CD4-positive, alpha-beta T cell treated with Interleukin-17A for 4 hours (primary cell): ENCODE measurements at regions not wholly inside any gene's neighbourhood (a gene's known extent, or its start where the extent isn't known, plus 50 kb on each side); places are given as distances from the start of the nearest gene placed in this dataset.

Source experiments
- DNase-seq: peaks from one replicate; pipeline ENCODE4 v3.0.0-alpha.2; 2020; ENCODE audit warnings: mixed read lengths

- no peak for DNase-seq
These were observed 470.7 kb downstream of the CDK5RAP2 start for GRCh38 chr9:120109242-120109641.

DNA sequence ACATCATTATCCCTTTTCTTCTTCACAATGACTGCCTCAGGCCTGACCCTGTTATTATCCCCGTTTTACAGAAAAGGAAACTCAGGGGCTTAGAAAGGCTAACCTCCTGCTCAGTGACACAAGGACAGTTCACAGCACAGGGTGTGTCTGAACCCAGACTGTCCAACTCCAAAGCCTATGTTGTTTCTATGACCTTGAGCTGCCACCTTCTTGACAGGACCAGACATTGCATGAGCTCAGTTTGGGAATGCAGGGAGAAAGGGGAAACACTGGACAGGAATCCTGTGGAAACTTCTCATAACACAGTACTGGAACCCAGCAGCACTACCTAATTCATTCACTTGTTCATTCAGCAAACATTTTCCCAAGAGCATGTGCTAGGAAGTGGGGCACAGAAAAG, 472.8 kb downstream of the CDK5RAP2 start:
- DNase-seq, result no peak

DNA sequence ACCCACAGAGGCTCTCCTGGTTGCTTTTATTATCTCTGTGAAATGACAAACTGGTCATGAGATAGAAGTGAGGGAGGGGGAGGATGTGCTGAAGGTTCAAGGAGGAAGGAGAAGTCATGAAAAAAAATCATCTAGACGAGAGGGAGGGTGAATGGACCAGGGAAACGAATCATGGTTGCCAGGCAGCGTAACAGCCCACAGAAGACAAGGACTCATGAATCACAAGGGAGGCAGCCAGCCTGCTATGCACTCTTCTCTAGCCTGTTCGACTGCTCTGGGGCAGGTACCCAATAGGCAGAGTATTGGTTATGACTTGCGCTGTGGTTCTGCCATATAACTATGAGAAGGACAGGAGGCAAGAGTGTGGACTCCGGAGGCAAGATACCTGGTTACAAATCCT, 475.2 kb downstream of the CDK5RAP2 start:
- no peak for DNase-seq

GRCh38 chr9:120100595-120100994, 479.4 kb downstream of the CDK5RAP2 start:
- DNase-seq, result no peak

DNA sequence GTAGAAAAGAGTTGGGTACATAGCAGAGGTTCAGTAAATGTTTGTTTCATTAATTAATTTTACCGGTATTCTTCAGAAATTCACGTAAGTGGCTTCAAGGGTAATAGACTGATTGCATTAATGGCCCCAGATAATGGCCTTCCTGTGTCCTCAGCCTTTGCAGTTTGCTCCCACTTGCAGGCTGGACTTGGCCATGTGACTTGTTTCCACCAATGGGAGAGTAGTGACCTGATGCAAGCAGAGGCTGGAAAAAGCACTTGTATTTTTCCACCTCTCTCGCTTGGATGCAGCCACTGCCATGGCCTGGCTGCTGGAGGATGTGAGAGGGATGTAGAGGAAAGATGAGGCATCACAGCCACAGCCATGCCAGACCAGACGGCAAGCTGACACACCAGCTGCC, 480.9 kb downstream of the CDK5RAP2 start:
- DNase-seq, result no peak

- DNase-seq, result no peak
These were observed 481.4 kb downstream of the CDK5RAP2 start for GRCh38 chr9:120098584-120098983.

DNA sequence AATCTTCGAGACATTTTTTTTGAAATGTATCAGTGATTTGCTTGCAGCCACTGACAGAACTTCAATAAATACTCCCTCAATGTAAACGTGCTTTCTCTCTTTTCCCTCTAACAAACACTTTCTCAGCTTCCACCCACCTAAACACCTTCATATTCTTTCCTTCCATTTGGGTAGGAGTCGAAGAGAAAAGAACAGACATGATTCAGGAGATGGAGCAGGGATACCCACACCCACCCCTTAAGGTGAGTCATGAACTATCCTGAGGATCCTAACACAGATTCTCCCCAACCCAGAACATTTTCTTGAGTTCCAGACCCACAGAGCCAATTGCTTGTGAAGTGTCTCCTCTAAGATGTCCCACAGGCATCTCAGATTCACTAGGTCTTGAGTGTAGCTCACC, 488.8 kb downstream of the CDK5RAP2 start:
- no peak for DNase-seq

DNA sequence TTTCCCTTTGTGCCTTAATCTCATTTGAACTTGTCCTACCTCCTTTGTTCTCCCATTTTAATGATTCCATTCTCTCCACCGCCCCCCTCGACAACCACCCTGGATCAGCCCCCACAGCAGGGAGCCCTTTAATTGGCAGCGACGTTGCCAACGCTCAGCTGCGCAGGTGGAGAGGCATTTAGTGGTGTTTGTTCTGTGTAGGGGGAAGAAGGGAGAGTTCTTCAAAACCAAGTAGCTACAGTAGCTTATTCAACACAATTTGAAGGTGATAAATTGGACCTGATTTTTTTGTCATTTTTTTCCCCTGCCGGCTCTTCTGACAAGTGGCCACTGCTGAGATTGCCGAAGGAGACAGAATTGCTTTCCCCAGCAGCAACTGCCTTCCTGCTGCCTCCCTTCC, 499.1 kb downstream of the CDK5RAP2 start:
- no peak for DNase-seq

DNA sequence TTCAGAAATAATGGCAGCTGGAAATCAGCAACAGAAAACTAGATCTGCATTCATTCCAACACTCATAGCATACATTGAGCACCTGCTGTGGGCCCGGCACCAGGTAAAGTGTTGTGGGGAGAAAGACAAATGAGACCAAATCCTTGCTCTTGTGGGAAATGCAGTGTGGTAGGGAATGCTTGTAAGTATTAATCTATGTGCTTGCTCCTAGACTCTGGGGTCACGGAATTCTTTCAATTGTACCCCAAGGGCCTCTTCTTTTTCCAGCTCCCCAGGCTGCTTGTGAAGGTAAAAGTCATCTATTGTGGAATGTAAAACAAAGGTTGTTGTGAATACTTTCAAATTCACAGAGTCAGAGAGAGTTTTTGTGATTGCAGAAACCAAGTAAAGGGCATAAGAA, 501.9 kb downstream of the CDK5RAP2 start:
- DNase-seq, result no peak

DNA sequence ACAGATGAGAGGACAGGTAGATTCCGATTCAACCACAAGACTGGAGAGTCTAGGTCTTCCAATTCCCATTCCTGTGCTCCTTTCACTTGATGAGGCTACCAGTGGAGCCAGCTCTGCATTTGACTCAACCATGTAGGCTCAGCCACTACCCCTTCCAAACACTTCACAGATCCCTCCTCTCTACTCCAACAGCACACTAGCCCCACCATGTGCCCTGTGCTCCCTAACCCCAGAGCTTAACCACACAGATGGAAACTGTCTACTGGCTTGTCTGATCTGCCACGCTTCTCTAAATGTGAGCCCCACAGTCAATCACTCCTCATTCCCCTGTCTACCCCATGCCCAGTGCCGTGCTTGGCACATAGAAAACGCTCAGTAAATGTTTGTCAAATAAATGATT, 508.2 kb downstream of the CDK5RAP2 start:
- no peak for DNase-seq

DNA sequence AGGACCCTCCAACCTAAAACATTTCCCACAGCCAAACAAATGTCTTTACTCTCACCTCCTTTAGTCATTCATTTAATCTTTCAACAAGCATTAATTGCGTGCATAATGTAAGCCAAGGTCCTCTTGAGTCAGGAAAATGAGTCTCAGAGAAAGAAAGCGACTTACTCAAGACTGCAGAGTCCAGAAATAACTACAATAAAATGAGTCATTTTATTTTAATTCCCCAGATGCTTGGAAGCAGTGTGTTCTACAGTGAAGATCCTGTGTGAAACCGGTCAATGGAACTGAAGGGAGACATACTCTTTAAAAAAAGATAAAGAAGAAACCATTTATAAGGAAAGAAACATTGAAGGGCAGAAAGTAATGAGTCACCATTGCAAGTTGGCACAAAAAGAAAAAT, 513.7 kb downstream of the CDK5RAP2 start:
- DNase-seq, result no peak

- no peak for DNase-seq
These were observed 514.8 kb downstream of the CDK5RAP2 start for GRCh38 chr9:120065151-120065550.

- no peak for DNase-seq
These were observed 535.0 kb downstream of the CDK5RAP2 start for GRCh38 chr9:120045011-120045410.

GRCh38 chr9:120043448-120043847, 536.5 kb downstream of the CDK5RAP2 start:
- no peak for DNase-seq

- no peak for DNase-seq
These were observed 539.1 kb downstream of the CDK5RAP2 start for GRCh38 chr9:120040896-120041295.

- no peak for DNase-seq
These were observed 541.6 kb downstream of the CDK5RAP2 start for GRCh38 chr9:120038342-120038741.

GRCh38 chr9:120032639-120033038, 547.3 kb downstream of the CDK5RAP2 start:
- DNase-seq, result no peak

GRCh38 chr9:120030847-120031246, 549.1 kb downstream of the CDK5RAP2 start:
- no peak for DNase-seq

- DNase-seq, result no peak
These were observed 561.4 kb downstream of the CDK5RAP2 start for GRCh38 chr9:120018550-120018949.

- no peak for DNase-seq
These were observed 561.9 kb downstream of the CDK5RAP2 start for GRCh38 chr9:120018037-120018436.

DNA sequence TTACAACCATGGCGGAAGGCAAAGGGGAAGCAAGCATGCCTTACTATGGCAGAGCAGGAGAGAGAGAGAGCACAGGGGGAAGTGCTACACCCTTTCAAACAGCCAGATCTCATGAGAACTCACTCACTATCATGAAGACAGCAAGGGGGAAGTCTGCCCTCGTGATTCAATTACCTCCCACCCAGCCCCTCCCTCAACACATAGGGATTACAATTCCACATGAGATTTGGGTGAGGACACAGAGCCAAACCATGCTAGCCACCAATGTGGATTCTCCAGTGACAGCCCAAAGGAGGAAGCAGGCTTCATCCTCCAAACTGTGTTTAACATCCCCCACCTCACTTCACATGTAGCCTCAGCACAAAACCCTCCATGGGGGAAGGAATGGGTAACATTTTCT, 563.7 kb downstream of the CDK5RAP2 start:
- DNase-seq, result no peak

DNA sequence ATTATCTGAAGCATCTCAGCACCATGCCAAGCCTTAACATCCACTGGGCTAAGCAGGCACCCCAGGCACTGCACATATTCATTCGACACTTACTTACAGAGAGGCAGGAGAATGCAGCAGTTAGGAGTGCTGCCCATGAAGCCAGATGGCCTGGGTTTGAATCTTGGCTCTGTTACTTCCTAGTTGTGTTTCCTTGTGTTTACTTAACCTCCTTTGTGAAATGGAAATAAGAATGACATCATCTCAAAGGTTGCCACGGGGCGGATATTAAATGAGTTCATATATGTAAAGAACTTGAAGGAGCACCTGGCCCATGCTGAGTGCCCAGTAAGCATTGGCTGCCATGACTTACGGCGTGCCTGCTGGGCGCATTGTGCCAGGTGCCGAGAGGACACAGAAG, 565.2 kb downstream of the CDK5RAP2 start:
- DNase-seq, result no peak

- no peak for DNase-seq
These were observed 570.1 kb downstream of the CDK5RAP2 start for GRCh38 chr9:120009856-120010255.

GRCh38 chr9:120001536-120001935, 578.4 kb downstream of the CDK5RAP2 start:
- DNase-seq, result no peak

DNA sequence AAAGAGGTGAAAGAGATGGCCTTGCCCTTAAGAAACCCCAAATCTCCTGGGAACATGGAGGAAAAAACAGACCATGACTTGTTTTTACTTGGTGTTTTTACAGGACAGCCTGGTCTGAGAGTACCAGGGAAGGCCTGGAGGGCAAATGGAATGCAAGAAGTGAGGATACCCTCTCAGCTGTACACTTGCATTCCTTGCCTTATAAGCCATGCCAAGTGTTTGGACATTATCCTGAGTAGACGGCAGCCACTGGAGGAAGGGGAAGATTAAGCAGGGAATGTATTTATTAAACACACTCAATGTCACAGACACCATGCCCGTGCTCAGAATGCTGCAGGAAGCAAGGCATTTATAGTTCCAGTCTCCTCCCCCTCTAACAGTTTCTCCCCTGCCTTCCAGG, 581.4 kb downstream of the CDK5RAP2 start:
- DNase-seq, result no peak

DNA sequence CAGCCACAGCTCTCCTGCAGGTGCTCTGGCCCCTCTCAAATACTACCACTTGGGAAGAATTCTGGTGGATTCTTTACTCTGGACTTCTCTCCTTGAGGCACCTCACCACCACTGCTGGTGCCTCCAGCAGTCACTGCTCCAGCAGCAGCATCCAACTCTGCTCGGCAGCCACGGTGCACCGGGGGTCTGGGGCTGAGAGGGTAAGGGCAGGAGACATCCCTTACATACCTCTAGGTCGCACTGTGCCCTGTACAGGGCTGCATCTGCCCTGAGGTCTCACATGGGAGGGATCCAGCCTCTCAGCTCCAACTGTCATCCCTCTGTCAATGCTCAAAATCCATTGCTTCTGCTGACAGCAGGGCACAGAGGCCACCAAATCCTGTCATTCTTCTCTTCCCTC, 588.2 kb downstream of the CDK5RAP2 start:
- no peak for DNase-seq
